HCT116 (cell line): ENCODE measurements at regions not wholly inside any gene's neighbourhood (a gene's known extent, or its start where the extent isn't known, plus 50 kb on each side); places are given as distances from the start of the nearest gene placed in this dataset.

Source experiments
- ATAC-seq: fragments of 200-7000 bp; cut with Tn5 transposase; 2 replicates; pipeline ENCODE4 v1.9.1; 2020; ENCODE audit warnings: mild to moderate bottlenecking, moderate library complexity
- BruUV-seq: library from RNA; stranded (reverse); fragments of 400-500 nt; replicated peaks from 2 replicates; lab custom pipeline; 2021; lab: Mats Ljungman, UMichigan
- CTCF ChIA-PET: fragments of 300-600 bp; sonication (Branson Sonifier 250); formaldehyde crosslinking; loops from one replicate; lab custom pipeline; 2021; ENCODE audit warnings: antibody characterized with exemption; lab: Charles Lee
- POLR2A ChIA-PET: fragments of 300-600, 350-600 bp; sonication (Branson Sonifier 250); formaldehyde crosslinking; loops from one replicate; lab custom pipeline; 2021; ENCODE audit warnings: antibody characterized with exemption; lab: Charles Lee
- RAD21 ChIA-PET, 2 experiments: fragments of 300-600 bp; sonication (Branson Sonifier 250); formaldehyde crosslinking; loops; one replicate each; lab custom pipeline; 2023; ENCODE audit warnings: low total read pairs in 2 of 2; ENCODE audit not compliant: uncharacterized antibody in 2 of 2, unreplicated experiment in 2 of 2, low non-redundant PET in 1 of 2; lab: Charles Lee
- DNase-seq: peaks from one replicate; pipeline ENCODE4 v3.0.0-alpha.2; 2010; ENCODE audit warnings: low read depth, low spot score
- H2AFZ ChIP-seq: fragments of 200-600 bp; shearing (Covaris generic), sonication (generic); 2 replicates; pipeline ENCODE4 v1.6.1; 2017; ENCODE audit warnings: low read depth, mixed run types, mixed read lengths, antibody characterized with exemption, low read length; ENCODE audit not compliant: poor library complexity, severe bottlenecking
- H3K27ac ChIP-seq: 2 replicates; pipeline ENCODE4 v1.5.1; 2012; ENCODE audit warnings: low read depth, low read length
- H3K27me3 ChIP-seq: fragments of 200-600 bp; sonication (generic); 2 replicates; pipeline ENCODE4 v1.6.1; 2016; ENCODE audit warnings: mixed run types, low read length, mixed read lengths; ENCODE audit not compliant: insufficient read depth
- H3K36me3 ChIP-seq, 2 experiments: fragments of 200-500 bp in 1 of 2; fragments of 200-600 bp in 1 of 2; sonication (Bioruptor generic) in 1 of 2; sonication (generic) in 1 of 2; 2 replicates each; pipeline versions ENCODE4 v1.5.1 to v1.6.1; 2014 to 2016; ENCODE audit warnings: low read length in 2 of 2, inconsistent platforms in 1 of 2, mixed read lengths in 1 of 2, mixed run types in 1 of 2; ENCODE audit not compliant: insufficient read depth in 2 of 2, control insufficient read depth in 1 of 2
- H3K4me1 ChIP-seq, 2 experiments: fragments of 200-600 bp in 1 of 2; sonication (generic) in 1 of 2; 2 replicates each; pipeline versions ENCODE4 v1.5.1 to v1.6.1; 2012 to 2017; ENCODE audit warnings: low read length in 2 of 2, inconsistent platforms in 1 of 2, mild to moderate bottlenecking in 1 of 2, mixed read lengths in 1 of 2, mixed run types in 1 of 2, moderate library complexity in 1 of 2; ENCODE audit not compliant: insufficient read depth in 2 of 2, control insufficient read depth in 1 of 2
- H3K4me2 ChIP-seq: fragments of 200-600 bp; sonication (generic); 2 replicates; pipeline ENCODE4 v1.6.1; 2017; ENCODE audit warnings: mixed run types, low read length, mixed read lengths
- H3K4me3 ChIP-seq, 2 experiments: fragments of 200-600 bp in 1 of 2; sonication (generic) in 1 of 2; replicated peaks in 1 of 2; 2 replicates each; pipeline ENCODE4 v1.5.1; 2011 to 2016; ENCODE audit warnings: low read length in 2 of 2, control low read depth in 1 of 2, low read depth in 1 of 2, mild to moderate bottlenecking in 1 of 2, mixed read lengths in 1 of 2, mixed run types in 1 of 2
- H3K79me2 ChIP-seq: fragments of 200-600 bp; sonication (generic); 2 replicates; pipeline ENCODE4 v1.6.1; 2017; ENCODE audit warnings: mild to moderate bottlenecking, mixed run types, low read length, moderate library complexity, mixed read lengths; ENCODE audit not compliant: insufficient read depth
- H3K9ac ChIP-seq: fragments of 200-600 bp; sonication (generic); 2 replicates; pipeline ENCODE4 v1.6.1; 2016; ENCODE audit warnings: low read length, mixed read lengths
- H3K9me2 ChIP-seq: fragments of 200-600 bp; sonication (generic), shearing (Covaris generic); 2 replicates; pipeline ENCODE4 v1.6.1; 2017; ENCODE audit warnings: mixed run types, mild to moderate bottlenecking, moderate library complexity; ENCODE audit not compliant: insufficient read depth
- H3K9me3 ChIP-seq, 2 experiments: fragments of 200-500 bp in 1 of 2; fragments of 200-600 bp in 1 of 2; sonication (Bioruptor generic) in 1 of 2; sonication (generic) in 1 of 2; 2 replicates each; pipeline ENCODE4 v1.6.1; 2014 to 2017; ENCODE audit warnings: low read length in 2 of 2, mixed read lengths in 2 of 2, inconsistent platforms in 1 of 2, low read depth in 1 of 2, mild to moderate bottlenecking in 1 of 2, mixed run types in 1 of 2, moderate library complexity in 1 of 2; ENCODE audit not compliant: control insufficient read depth in 1 of 2, insufficient read depth in 1 of 2
- H4K20me1 ChIP-seq: fragments of 200-600 bp; sonication (generic), shearing (Covaris generic); 2 replicates; pipeline ENCODE4 v1.6.1; 2017; ENCODE audit warnings: mixed run types, mild to moderate bottlenecking, moderate library complexity; ENCODE audit not compliant: insufficient read depth
- CBX3 ChIP-seq: IDR thresholded peaks from 2 replicates; pipeline ENCODE4 v1.6.1; 2012; ENCODE audit warnings: low read depth
- EGR1 ChIP-seq: IDR thresholded peaks from 2 replicates; pipeline ENCODE4 v1.6.1; 2012; ENCODE audit warnings: low read depth
- ELF1 ChIP-seq: IDR thresholded peaks from 2 replicates; pipeline ENCODE4 v1.6.1; 2012; ENCODE audit warnings: low read depth, borderline replicate concordance
- EZH2 ChIP-seq: fragments of 200-600 bp; sonication (generic); IDR thresholded peaks from 2 replicates; pipeline ENCODE4 v1.6.1; 2017; ENCODE audit warnings: antibody characterized with exemption, mixed run types
- EZH2phosphoT487 ChIP-seq: fragments of 200-600 bp; IDR thresholded peaks from 2 replicates; pipeline ENCODE4 v1.6.1; 2018; ENCODE audit warnings: antibody characterized with exemption, borderline replicate concordance
- POLR2A ChIP-seq: IDR thresholded peaks from 2 replicates; pipeline ENCODE4 v1.7.0; 2011; ENCODE audit warnings: borderline replicate concordance; ENCODE audit not compliant: insufficient read depth, insufficient read length; ENCODE audit errors: extremely low read depth
- POLR2AphosphoS5 ChIP-seq: IDR thresholded peaks from 2 replicates; pipeline ENCODE4 v1.6.1; 2011; ENCODE audit warnings: mild to moderate bottlenecking, low read depth, low read length, moderate library complexity
- SP1 ChIP-seq: IDR thresholded peaks from 2 replicates; pipeline ENCODE4 v1.6.1; 2012; ENCODE audit warnings: low read depth
- SRF ChIP-seq: IDR thresholded peaks from 2 replicates; pipeline ENCODE4 v1.6.1; 2012; ENCODE audit warnings: low read depth
- TCF7L2 ChIP-seq: IDR thresholded peaks from 2 replicates; pipeline ENCODE4 v1.7.0; 2011; ENCODE audit warnings: borderline replicate concordance, inconsistent platforms; ENCODE audit not compliant: insufficient read depth, insufficient read length; ENCODE audit errors: extremely low read depth
- YY1 ChIP-seq: IDR thresholded peaks from 2 replicates; pipeline ENCODE4 v1.6.1; 2011; ENCODE audit warnings: low read length, low read depth, moderate library complexity, mild to moderate bottlenecking; ENCODE audit not compliant: insufficient replicate concordance; ENCODE audit errors: extremely low read depth
- ZFX ChIP-seq: fragments of 450-650 bp; IDR thresholded peaks from 2 replicates; pipeline ENCODE4 v1.6.1; 2017
- ZNF274 ChIP-seq: fragments of 200-500 bp; sonication (Bioruptor generic); IDR thresholded peaks from 2 replicates; pipeline ENCODE4 v1.6.1; 2014; ENCODE audit warnings: mild to moderate bottlenecking, low read depth, low read length, inconsistent platforms
- intact Hi-C: fragments of 100-400 bp; cut with micrococcal nuclease; formaldehyde crosslinking; loops from 2 replicates; pipeline ENCODE4 v1.10.0; 2022
- TF ChIP-seq, protein P1 (sequence below): IDR thresholded peaks from 2 replicates; pipeline ENCODE4 v1.6.1; 2012
- TF ChIP-seq, protein P2 (sequence below): IDR thresholded peaks from 2 replicates; pipeline ENCODE4 v1.6.1; 2011; ENCODE audit warnings: mild to moderate bottlenecking, low read length, moderate library complexity; ENCODE audit not compliant: insufficient replicate concordance; ENCODE audit errors: extremely low read depth
- TF ChIP-seq, protein P3 (sequence below): IDR thresholded peaks from 2 replicates; pipeline ENCODE4 v1.6.1; 2012

DNA sequence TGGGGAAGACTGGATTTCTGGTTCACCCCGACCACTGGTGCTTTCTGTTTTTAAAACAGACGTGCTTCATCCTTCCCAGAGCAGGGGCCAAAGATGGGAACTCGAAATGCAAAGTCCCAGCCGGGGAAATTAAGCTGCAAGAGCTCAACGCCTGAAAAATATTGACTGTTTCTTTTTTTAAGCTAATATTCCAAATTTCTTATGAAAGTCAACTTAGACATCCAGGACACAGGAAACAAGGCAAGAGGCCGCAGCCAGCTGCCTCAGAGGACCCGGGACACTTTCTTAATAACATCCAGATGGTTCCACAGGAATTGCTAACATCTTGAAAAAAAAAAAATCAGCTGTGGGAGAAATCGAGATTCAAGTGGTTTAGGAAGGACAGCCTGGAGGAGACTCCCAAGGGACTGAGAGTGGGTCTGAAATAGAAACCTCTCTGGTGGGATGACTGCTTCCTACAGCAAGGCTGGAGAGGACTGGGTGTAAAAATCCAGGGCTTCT lies 144.9 kb downstream of the FGF1 start:
- Histone ChIP-seq H3K36me3 (no peaks in the 10 kb centered on the region), H3K4me2 (no peak overlapping the region), H3K79me2 (no peaks in the 10 kb centered on the region), H3K4me1 (peaks cover 0 to 25% of the 10 kb centered on the region in 2 experiments; a peak in 1 of 4 replicates), H3K9ac (no peak overlapping the region), H4K20me1 (no peaks in the 10 kb centered on the region), H2AFZ (no peak overlapping the region), H3K9me3 (no peaks in the 10 kb centered on the region), H3K27ac (no peak overlapping the region), H3K27me3 (no peaks in the 10 kb centered on the region), H3K9me2 (no peaks in the 10 kb centered on the region), H3K4me3 (no peak overlapping the region)
- DNase-seq (no peak), ATAC-seq (no peak)
- BruUV-seq, result no TSS peak
- intact Hi-C loops, result no loop called here
- ChIA-PET POLR2A (interaction anchor here (1.0 kb wide), 1 partner anchor 10 kb away, joined by 3 read pairs; no protein-coding TSS in a partner anchor), RAD21 (no interaction called here), CTCF (interaction anchor here (1.6 kb wide), 1 partner anchor 8 kb away, joined by 5 read pairs; no protein-coding TSS in a partner anchor)
- TF ChIP-seq EZH2 (no peak), CBX3 (no peak), ZFX (no peak), SP1 (no peak), YY1 (no peak), ZNF274 (no peak), ELF1 (no peak), POLR2AphosphoS5 (no peak), EZH2phosphoT487 (no peak), TCF7L2 (no peak), EGR1 (no peak), POLR2A (no peak), SRF (no peak)
- TF ChIP-seq, protein P1, sequence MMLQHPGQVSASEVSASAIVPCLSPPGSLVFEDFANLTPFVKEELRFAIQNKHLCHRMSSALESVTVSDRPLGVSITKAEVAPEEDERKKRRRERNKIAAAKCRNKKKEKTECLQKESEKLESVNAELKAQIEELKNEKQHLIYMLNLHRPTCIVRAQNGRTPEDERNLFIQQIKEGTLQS, result no peak
- TF ChIP-seq, protein P2, sequence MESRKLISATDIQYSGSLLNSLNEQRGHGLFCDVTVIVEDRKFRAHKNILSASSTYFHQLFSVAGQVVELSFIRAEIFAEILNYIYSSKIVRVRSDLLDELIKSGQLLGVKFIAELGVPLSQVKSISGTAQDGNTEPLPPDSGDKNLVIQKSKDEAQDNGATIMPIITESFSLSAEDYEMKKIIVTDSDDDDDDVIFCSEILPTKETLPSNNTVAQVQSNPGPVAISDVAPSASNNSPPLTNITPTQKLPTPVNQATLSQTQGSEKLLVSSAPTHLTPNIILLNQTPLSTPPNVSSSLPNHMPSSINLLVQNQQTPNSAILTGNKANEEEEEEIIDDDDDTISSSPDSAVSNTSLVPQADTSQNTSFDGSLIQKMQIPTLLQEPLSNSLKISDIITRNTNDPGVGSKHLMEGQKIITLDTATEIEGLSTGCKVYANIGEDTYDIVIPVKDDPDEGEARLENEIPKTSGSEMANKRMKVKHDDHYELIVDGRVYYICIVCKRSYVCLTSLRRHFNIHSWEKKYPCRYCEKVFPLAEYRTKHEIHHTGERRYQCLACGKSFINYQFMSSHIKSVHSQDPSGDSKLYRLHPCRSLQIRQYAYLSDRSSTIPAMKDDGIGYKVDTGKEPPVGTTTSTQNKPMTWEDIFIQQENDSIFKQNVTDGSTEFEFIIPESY, result no peak
- TF ChIP-seq, protein P3, sequence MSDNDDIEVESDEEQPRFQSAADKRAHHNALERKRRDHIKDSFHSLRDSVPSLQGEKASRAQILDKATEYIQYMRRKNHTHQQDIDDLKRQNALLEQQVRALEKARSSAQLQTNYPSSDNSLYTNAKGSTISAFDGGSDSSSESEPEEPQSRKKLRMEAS, result no peak
